BE2C (cell line): ENCODE measurements at regions not wholly inside any gene's neighbourhood (a gene's known extent, or its start where the extent isn't known, plus 50 kb on each side); places are given as distances from the start of the nearest gene placed in this dataset.

Experiments used
- DNase-seq: peaks from one replicate; pipeline ENCODE4 v3.0.0-alpha.2; 2020
- H3K27me3 ChIP-seq: fragments of 250-450 bp; sonication (Bioruptor Pico); 2 replicates; pipeline ENCODE4 v1.5.1; 2020; ENCODE audit warnings: mild to moderate bottlenecking
- H3K36me3 ChIP-seq: fragments of 250-450 bp; sonication (Bioruptor Pico); 2 replicates; pipeline ENCODE4 v1.5.1; 2020; ENCODE audit warnings: mild to moderate bottlenecking
- H3K4me1 ChIP-seq: fragments of 250-450 bp; sonication (Bioruptor Pico); 2 replicates; pipeline ENCODE4 v1.5.1; 2020
- H3K4me3 ChIP-seq: 2 replicates; pipeline ENCODE4 v1.5.1; 2011; ENCODE audit warnings: low read depth, low read length
- H3K9me3 ChIP-seq: fragments of 250-450 bp; sonication (Bioruptor Pico); 2 replicates; pipeline ENCODE4 v1.5.1; 2020
- TF ChIP-seq, protein P1 (sequence below): IDR thresholded peaks from 2 replicates; pipeline ENCODE4 v1.5.1; 2012; ENCODE audit warnings: mild to moderate bottlenecking, low read depth, low read length

GRCh38 chr11:129720994-129721393, 94.7 kb upstream of the TMEM45B start:
- TF ChIP-seq, protein P1, sequence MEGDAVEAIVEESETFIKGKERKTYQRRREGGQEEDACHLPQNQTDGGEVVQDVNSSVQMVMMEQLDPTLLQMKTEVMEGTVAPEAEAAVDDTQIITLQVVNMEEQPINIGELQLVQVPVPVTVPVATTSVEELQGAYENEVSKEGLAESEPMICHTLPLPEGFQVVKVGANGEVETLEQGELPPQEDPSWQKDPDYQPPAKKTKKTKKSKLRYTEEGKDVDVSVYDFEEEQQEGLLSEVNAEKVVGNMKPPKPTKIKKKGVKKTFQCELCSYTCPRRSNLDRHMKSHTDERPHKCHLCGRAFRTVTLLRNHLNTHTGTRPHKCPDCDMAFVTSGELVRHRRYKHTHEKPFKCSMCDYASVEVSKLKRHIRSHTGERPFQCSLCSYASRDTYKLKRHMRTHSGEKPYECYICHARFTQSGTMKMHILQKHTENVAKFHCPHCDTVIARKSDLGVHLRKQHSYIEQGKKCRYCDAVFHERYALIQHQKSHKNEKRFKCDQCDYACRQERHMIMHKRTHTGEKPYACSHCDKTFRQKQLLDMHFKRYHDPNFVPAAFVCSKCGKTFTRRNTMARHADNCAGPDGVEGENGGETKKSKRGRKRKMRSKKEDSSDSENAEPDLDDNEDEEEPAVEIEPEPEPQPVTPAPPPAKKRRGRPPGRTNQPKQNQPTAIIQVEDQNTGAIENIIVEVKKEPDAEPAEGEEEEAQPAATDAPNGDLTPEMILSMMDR, result no peak
- no peaks in the 10 kb centered on the region for H3K36me3 ChIP-seq
- no peaks in the 10 kb centered on the region for H3K9me3 ChIP-seq
- no peaks in the 10 kb centered on the region for H3K27me3 ChIP-seq
- H3K4me3 ChIP-seq, result no peak overlapping the region
- H3K4me1 ChIP-seq, result no peaks in the 10 kb centered on the region
- DNase-seq, result no peak

GRCh38 chr11:129721685-129722084, 94.0 kb upstream of the TMEM45B start:
- TF ChIP-seq, protein P1, result no peak
- Histone ChIP-seq H3K4me1 (no peaks in the 10 kb centered on the region), H3K36me3 (no peaks in the 10 kb centered on the region), H3K27me3 (no peaks in the 10 kb centered on the region), H3K4me3 (no peak overlapping the region), H3K9me3 (no peaks in the 10 kb centered on the region)
- no peak for DNase-seq

DNA sequence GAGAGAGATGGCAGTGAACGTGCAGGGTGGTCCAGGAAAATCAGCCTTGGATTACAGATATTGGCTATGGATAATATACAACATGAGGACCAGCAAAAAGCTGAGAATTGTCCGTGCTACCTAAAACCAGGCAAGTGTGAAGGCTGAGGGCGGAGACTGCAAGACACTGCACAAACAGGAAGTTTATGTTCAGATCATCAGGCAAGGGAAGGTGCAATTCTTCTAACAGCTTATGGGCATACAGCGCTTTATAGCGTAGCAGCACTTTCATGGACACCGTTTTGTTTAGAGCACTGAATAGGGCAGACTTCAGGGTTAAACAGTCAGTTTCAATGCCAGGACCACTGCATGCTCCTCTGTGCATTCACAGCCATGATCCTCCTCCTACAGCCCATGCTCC, 93.1 kb upstream of the TMEM45B start:
- H3K27me3 ChIP-seq, result no peaks in the 10 kb centered on the region
- DNase-seq, result no peak
- no peaks in the 10 kb centered on the region for H3K4me1 ChIP-seq
- no peaks in the 10 kb centered on the region for H3K9me3 ChIP-seq
- no peaks in the 10 kb centered on the region for H3K36me3 ChIP-seq
- TF ChIP-seq, protein P1, result no peak
- H3K4me3 ChIP-seq, result no peak overlapping the region

DNA sequence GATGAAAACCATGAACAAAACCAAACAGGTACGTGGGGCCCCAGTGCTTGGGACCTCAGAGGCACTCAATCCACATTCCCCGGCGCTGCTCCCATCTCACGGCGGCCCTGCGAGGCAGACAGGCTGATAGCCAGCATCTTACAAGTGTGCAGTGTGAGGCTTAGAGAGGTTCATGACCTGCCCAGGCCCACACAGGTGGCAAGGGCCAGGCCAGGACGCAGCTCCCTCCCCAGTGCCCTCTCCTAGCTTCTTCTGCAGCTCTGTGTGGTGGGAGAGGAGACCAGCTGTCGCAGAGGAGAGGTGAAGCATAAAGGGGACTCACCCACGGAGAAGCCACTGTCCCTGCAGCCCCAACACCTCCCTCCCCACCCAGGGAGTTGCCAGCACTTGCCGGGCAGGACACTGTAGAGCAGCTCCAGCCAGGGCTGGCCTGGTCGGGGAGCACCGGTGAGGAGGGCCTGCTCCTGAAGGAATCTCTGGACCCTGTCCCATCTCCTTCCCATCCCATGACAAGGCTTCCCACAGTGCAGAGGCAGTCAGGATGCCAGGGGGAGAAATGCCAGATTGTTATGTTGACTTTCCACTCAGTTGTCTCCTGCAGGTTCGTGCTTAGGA, 92.4 kb upstream of the TMEM45B start:
- H3K36me3 ChIP-seq, result no peaks in the 10 kb centered on the region
- H3K4me1 ChIP-seq, result no peaks in the 10 kb centered on the region
- H3K27me3 ChIP-seq, result no peaks in the 10 kb centered on the region
- no peaks in the 10 kb centered on the region for H3K9me3 ChIP-seq
- TF ChIP-seq, protein P1, result no peak
- no peak for DNase-seq
- no peak overlapping the region for H3K4me3 ChIP-seq

DNA sequence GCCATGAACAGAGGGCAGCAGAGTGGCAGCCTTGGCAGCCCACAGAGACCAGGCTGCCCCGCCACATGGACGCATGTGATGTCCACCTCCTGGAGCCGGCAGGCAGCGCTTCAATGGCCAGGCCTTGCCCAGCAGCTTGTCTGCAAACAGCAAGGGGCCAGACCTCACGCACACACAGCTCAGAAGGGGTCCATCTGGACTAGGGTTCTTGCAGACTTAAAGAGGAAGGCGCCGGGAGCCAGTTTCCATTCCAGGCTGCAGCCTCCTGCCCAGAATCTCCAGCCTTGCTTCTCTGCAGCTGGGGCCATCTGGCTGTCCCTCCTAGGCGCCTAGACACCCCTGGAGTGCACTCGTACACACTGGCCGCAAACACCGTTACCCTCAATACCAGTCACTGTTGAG, 91.9 kb upstream of the TMEM45B start:
- no peak for DNase-seq
- no peaks in the 10 kb centered on the region for H3K9me3 ChIP-seq
- H3K27me3 ChIP-seq, result no peaks in the 10 kb centered on the region
- no peaks in the 10 kb centered on the region for H3K4me1 ChIP-seq
- no peaks in the 10 kb centered on the region for H3K36me3 ChIP-seq
- TF ChIP-seq, protein P1, result no peak
- no peak overlapping the region for H3K4me3 ChIP-seq

GRCh38 chr11:129724866-129725265, 90.8 kb upstream of the TMEM45B start:
- H3K9me3 ChIP-seq, result no peaks in the 10 kb centered on the region
- no peak for DNase-seq
- no peaks in the 10 kb centered on the region for H3K36me3 ChIP-seq
- TF ChIP-seq, protein P1, result no peak
- no peaks in the 10 kb centered on the region for H3K27me3 ChIP-seq
- no peaks in the 10 kb centered on the region for H3K4me1 ChIP-seq
- H3K4me3 ChIP-seq, result no peak overlapping the region
